ENCODE measurements at regions not wholly inside any gene's neighbourhood (a gene's known extent, or its start where the extent isn't known, plus 50 kb on each side); places are given as distances from the start of the nearest gene placed in this dataset.

- H2AFZ ChIP-seq (ENCODE audit: low read depth, low read length) = no peak overlapping the region
- H3K27ac ChIP-seq (ENCODE audit: insufficient read depth, low read depth, low read length) = no peak overlapping the region
- DNase-seq (ENCODE audit: low read depth, low spot score) = no peak
- ChIA-PET CTCF (interaction anchor here (1.0 kb wide), 1 partner anchor 9 kb away, joined by 3 read pairs; no protein-coding TSS in a partner anchor), POLR2A (no interaction called here)
- peaks cover 0 to 5% of the 10 kb centered on the region in 2 experiments for H3K27me3 ChIP-seq (ENCODE audit: control insufficient read depth in 2 of 2, insufficient read depth in 2 of 2, low read length in 2 of 2)
- intact Hi-C loops (cut with micrococcal nuclease) = loop anchor here (10.0 kb wide), 1 partner anchor 420 kb away; no protein-coding TSS in a partner anchor
- H3K36me3 ChIP-seq (ENCODE audit: control insufficient read depth in 2 of 2, extremely low read depth in 1 of 2, insufficient read depth in 2 of 2, low read length in 2 of 2) = no peaks in the 10 kb centered on the region
- H3K9ac ChIP-seq (replicated peaks; ENCODE audit: extremely low read depth, insufficient read depth, low read length) = no peak overlapping the region
- no peaks in the 10 kb centered on the region for H4K20me1 ChIP-seq (replicated peaks; ENCODE audit: control insufficient read depth, extremely low read depth, insufficient read depth, low read length)
- no peaks in the 10 kb centered on the region for H3K4me1 ChIP-seq (ENCODE audit: control insufficient read depth, extremely low read depth, insufficient read depth, low read length)
- dilution Hi-C loops (cut with MboI; ENCODE audit: extremely low pct_ligation_motif_present, low sequenced_read_pairs) = no loop called here
- TF ChIP-seq MYC (IDR thresholded peaks at IDR 0.05; ENCODE audit: low read depth, low read length) = no peak
- TF ChIP-seq, protein P1, sequence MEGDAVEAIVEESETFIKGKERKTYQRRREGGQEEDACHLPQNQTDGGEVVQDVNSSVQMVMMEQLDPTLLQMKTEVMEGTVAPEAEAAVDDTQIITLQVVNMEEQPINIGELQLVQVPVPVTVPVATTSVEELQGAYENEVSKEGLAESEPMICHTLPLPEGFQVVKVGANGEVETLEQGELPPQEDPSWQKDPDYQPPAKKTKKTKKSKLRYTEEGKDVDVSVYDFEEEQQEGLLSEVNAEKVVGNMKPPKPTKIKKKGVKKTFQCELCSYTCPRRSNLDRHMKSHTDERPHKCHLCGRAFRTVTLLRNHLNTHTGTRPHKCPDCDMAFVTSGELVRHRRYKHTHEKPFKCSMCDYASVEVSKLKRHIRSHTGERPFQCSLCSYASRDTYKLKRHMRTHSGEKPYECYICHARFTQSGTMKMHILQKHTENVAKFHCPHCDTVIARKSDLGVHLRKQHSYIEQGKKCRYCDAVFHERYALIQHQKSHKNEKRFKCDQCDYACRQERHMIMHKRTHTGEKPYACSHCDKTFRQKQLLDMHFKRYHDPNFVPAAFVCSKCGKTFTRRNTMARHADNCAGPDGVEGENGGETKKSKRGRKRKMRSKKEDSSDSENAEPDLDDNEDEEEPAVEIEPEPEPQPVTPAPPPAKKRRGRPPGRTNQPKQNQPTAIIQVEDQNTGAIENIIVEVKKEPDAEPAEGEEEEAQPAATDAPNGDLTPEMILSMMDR (IDR thresholded peaks at IDR 0.05; ENCODE audit: extremely low read depth in 1 of 2, insufficient read depth in 1 of 2, low read depth in 1 of 2, low read length in 2 of 2) = no peak
- no peak for TF ChIP-seq EZH2 (IDR thresholded peaks at IDR 0.05; ENCODE audit: borderline replicate concordance, low read depth, low read length, severe bottlenecking)
- no peak for TF ChIP-seq FOS (IDR thresholded peaks at IDR 0.05; ENCODE audit: borderline replicate concordance, insufficient read depth, low read length)
- TF ChIP-seq JUN (IDR thresholded peaks at IDR 0.05; ENCODE audit: borderline replicate concordance, insufficient read depth, insufficient read length, low read depth) = no peak
- no peak for TF ChIP-seq POLR2A (IDR thresholded peaks at IDR 0.05; ENCODE audit: low read depth, low read length)
- TF ChIP-seq, protein P2, sequence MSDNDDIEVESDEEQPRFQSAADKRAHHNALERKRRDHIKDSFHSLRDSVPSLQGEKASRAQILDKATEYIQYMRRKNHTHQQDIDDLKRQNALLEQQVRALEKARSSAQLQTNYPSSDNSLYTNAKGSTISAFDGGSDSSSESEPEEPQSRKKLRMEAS (IDR thresholded peaks at IDR 0.05; ENCODE audit: insufficient read depth, insufficient read length) = no peak
- TF ChIP-seq GATA2 (IDR thresholded peaks at IDR 0.05; ENCODE audit: insufficient read depth, insufficient read length, low read depth, low read length) = no peak
- TF ChIP-seq POLR2AphosphoS5 (IDR thresholded peaks at IDR 0.05; ENCODE audit: insufficient read depth, low read depth, low read length) = no peak
- H3K79me2 ChIP-seq (ENCODE audit: control insufficient read depth, insufficient read depth, low read length) = no peaks in the 10 kb centered on the region
- FAIRE-seq = no peak
- no peak overlapping the region for H3K4me3 ChIP-seq (replicated peaks in 1 of 3; ENCODE audit: insufficient read depth in 1 of 3, low read depth in 1 of 3, low read length in 3 of 3)
- BruUV-seq (replicated peaks) = no TSS peak
- no peaks in the 10 kb centered on the region for H3K9me1 ChIP-seq (replicated peaks; ENCODE audit: control insufficient read depth, extremely low read depth, insufficient read depth, low read length)
- no peaks in the 10 kb centered on the region for H3K9me3 ChIP-seq (replicated peaks; ENCODE audit: control insufficient read depth, insufficient read depth, low read length)
- no peak overlapping the region for H3K4me2 ChIP-seq (ENCODE audit: insufficient read depth, low read length)
Measured at GRCh38 chr7:133134810-133135209, 52.9 kb upstream of the CHCHD3 start.
